22Rv1 (cell line): ENCODE measurements at regions not wholly inside any gene's neighbourhood (a gene's known extent, or its start where the extent isn't known, plus 50 kb on each side); places are given as distances from the start of the nearest gene placed in this dataset.

Experiments
- CTCF ChIP-seq: fragments of 450-650 bp; IDR thresholded peaks from 2 replicates; pipeline ENCODE4 v1.5.1; 2017; ENCODE audit warnings: mild to moderate bottlenecking
- ZFX ChIP-seq: fragments of 450-650 bp; IDR thresholded peaks from 2 replicates; pipeline ENCODE4 v1.6.1; 2017; ENCODE audit warnings: antibody characterized with exemption, borderline replicate concordance

- TF ChIP-seq CTCF (no peak), ZFX (no peak)
Measured at GRCh38 chr1:30522031-30523004, 201.1 kb downstream of the MATN1 start.
